ENCODE measurements at regions not wholly inside any gene's neighbourhood (a gene's known extent, or its start where the extent isn't known, plus 50 kb on each side); places are given as distances from the start of the nearest gene placed in this dataset.

DNA sequence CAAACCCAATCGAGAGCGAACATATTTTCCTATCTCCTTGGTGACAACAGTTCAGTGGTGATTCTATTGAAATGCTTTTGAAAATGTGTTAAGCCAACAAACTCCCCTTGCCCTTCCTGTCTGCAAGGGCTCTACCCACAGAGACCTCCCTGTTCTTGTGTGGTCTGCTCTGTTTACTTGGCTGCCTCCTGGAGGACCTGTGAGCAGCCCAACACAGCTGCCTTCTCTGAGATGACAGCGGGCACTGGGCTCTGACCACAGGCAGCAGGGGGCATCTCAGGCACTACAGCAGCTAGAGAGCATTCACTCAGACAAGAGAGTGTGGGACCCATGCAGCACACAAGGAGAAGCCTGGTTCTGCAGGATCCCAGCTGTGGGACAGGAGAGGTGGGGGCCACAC lies 416.4 kb downstream of the TCERG1L start:
- Histone ChIP-seq H3K36me3 (ENCODE audit: insufficient read depth, low read length) (no peaks in the 10 kb centered on the region), H4K20me1 (ENCODE audit: insufficient read depth, low read length, poor library complexity, severe bottlenecking) (no peaks in the 10 kb centered on the region), H3K27me3 (ENCODE audit: insufficient read depth, low read length, poor library complexity, severe bottlenecking) (no peaks in the 10 kb centered on the region), H2AFZ (ENCODE audit: low read length) (no peak overlapping the region), H3K9me2 (replicated peaks; ENCODE audit: low read depth, low read length) (no peaks in the 10 kb centered on the region), H3K9me3 (ENCODE audit: insufficient read depth, low read depth, low read length) (peaks cover 19% of the 10 kb centered on the region; the same call in 1 of the 2 replicates), H3K9ac (ENCODE audit: low read depth, low read length, poor library complexity, severe bottlenecking) (no peak overlapping the region), H3F3A (ENCODE audit: low read depth) (no peaks in the 10 kb centered on the region), H3K4me1 (ENCODE audit: insufficient read depth, low read length, poor library complexity, severe bottlenecking) (no peaks in the 10 kb centered on the region), H3K79me2 (ENCODE audit: insufficient read depth, low read length) (no peaks in the 10 kb centered on the region), H3K4me2 (ENCODE audit: low read depth, low read length, poor library complexity, severe bottlenecking) (no peak overlapping the region), H3K4me3 (ENCODE audit: low read length, poor library complexity, severe bottlenecking) (no peak overlapping the region)
- TF ChIP-seq, protein P1, sequence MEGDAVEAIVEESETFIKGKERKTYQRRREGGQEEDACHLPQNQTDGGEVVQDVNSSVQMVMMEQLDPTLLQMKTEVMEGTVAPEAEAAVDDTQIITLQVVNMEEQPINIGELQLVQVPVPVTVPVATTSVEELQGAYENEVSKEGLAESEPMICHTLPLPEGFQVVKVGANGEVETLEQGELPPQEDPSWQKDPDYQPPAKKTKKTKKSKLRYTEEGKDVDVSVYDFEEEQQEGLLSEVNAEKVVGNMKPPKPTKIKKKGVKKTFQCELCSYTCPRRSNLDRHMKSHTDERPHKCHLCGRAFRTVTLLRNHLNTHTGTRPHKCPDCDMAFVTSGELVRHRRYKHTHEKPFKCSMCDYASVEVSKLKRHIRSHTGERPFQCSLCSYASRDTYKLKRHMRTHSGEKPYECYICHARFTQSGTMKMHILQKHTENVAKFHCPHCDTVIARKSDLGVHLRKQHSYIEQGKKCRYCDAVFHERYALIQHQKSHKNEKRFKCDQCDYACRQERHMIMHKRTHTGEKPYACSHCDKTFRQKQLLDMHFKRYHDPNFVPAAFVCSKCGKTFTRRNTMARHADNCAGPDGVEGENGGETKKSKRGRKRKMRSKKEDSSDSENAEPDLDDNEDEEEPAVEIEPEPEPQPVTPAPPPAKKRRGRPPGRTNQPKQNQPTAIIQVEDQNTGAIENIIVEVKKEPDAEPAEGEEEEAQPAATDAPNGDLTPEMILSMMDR (conservative IDR thresholded peaks at IDR 0.05; ENCODE audit: low read length), result no peak
- TF ChIP-seq EZH2phosphoT487 (IDR thresholded peaks at IDR 0.05; ENCODE audit: borderline replicate concordance), result no peak

GRCh38 chr10:130897815-130898214 lies 413.7 kb downstream of the TCERG1L start:
- Histone ChIP-seq H3K27me3 (ENCODE audit: insufficient read depth, low read length, poor library complexity, severe bottlenecking) (no peaks in the 10 kb centered on the region), H3K9me3 (ENCODE audit: insufficient read depth, low read depth, low read length) (peaks cover 20% of the 10 kb centered on the region; the same call in 1 of the 2 replicates), H3F3A (ENCODE audit: low read depth) (no peaks in the 10 kb centered on the region), H3K9me2 (replicated peaks; ENCODE audit: low read depth, low read length) (no peaks in the 10 kb centered on the region), H3K36me3 (ENCODE audit: insufficient read depth, low read length) (no peaks in the 10 kb centered on the region), H2AFZ (ENCODE audit: low read length) (no peak overlapping the region), H3K9ac (ENCODE audit: low read depth, low read length, poor library complexity, severe bottlenecking) (no peak overlapping the region), H3K4me1 (ENCODE audit: insufficient read depth, low read length, poor library complexity, severe bottlenecking) (no peaks in the 10 kb centered on the region), H3K79me2 (ENCODE audit: insufficient read depth, low read length) (no peaks in the 10 kb centered on the region), H3K4me3 (ENCODE audit: low read length, poor library complexity, severe bottlenecking) (no peak overlapping the region), H3K4me2 (ENCODE audit: low read depth, low read length, poor library complexity, severe bottlenecking) (no peak overlapping the region), H4K20me1 (ENCODE audit: insufficient read depth, low read length, poor library complexity, severe bottlenecking) (no peaks in the 10 kb centered on the region)
- TF ChIP-seq, protein P1 (conservative IDR thresholded peaks at IDR 0.05; ENCODE audit: low read length), result no peak
- no peak for TF ChIP-seq EZH2phosphoT487 (IDR thresholded peaks at IDR 0.05; ENCODE audit: borderline replicate concordance)

DNA sequence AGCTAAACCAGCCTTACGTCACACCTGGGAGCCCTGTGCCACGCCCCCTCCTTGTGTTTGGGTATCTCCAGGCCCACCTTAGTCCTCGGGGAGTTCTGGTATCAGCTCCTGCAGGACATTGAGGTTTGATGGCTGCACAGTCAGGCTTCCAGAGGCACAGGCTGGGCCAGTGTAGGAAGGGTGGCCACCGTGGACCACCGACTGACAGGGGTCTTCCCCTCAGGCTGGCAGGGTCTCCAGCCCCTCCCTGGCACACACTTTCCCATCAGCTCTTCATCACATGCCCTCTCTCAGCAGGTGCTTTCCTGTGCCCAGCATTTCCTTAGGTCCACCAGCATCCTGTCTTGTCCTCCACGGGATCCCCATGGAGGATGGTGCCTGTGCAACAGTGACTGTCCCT lies 413.1 kb downstream of the TCERG1L start:
- no peak for TF ChIP-seq EZH2phosphoT487 (IDR thresholded peaks at IDR 0.05; ENCODE audit: borderline replicate concordance)
- TF ChIP-seq, protein P1 (conservative IDR thresholded peaks at IDR 0.05; ENCODE audit: low read length), result no peak
- Histone ChIP-seq H3K36me3 (ENCODE audit: insufficient read depth, low read length) (no peaks in the 10 kb centered on the region), H3K9me2 (replicated peaks; ENCODE audit: low read depth, low read length) (no peaks in the 10 kb centered on the region), H3K4me1 (ENCODE audit: insufficient read depth, low read length, poor library complexity, severe bottlenecking) (no peaks in the 10 kb centered on the region), H3K27me3 (ENCODE audit: insufficient read depth, low read length, poor library complexity, severe bottlenecking) (no peaks in the 10 kb centered on the region), H3K9ac (ENCODE audit: low read depth, low read length, poor library complexity, severe bottlenecking) (no peak overlapping the region), H3K9me3 (ENCODE audit: insufficient read depth, low read depth, low read length) (peaks cover 20% of the 10 kb centered on the region; the same call in 1 of the 2 replicates), H4K20me1 (ENCODE audit: insufficient read depth, low read length, poor library complexity, severe bottlenecking) (no peaks in the 10 kb centered on the region), H3K4me2 (ENCODE audit: low read depth, low read length, poor library complexity, severe bottlenecking) (no peak overlapping the region), H3K4me3 (ENCODE audit: low read length, poor library complexity, severe bottlenecking) (no peak overlapping the region), H3K79me2 (ENCODE audit: insufficient read depth, low read length) (no peaks in the 10 kb centered on the region), H2AFZ (ENCODE audit: low read length) (no peak overlapping the region), H3F3A (ENCODE audit: low read depth) (no peaks in the 10 kb centered on the region)
